ENCODE measurements at regions not wholly inside any gene's neighbourhood (a gene's known extent, or its start where the extent isn't known, plus 50 kb on each side); places are given as distances from the start of the nearest gene placed in this dataset.

DNA sequence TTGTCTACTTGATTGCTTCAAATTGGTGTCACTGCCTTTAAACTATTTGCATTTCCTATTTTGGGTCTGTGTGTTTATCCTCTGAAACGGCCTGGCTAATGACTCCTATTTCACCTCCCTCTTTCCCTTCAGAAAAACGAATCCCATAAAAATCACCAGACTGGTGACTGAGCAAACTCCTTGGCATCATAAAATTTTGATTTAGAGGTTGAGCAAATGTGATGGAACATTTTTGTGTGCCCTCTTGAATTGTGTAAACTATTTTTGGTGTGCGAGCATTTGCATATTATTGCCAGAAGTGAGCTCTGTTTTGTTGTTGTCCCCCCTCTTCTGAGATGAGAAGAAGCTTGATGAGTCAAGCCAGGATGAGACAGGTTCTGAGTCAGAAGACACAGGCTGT, 316.1 kb downstream of the AJAP1 start:
- no peak for TF ChIP-seq POLR2A (IDR thresholded peaks at IDR 0.05)
- TF ChIP-seq CTCF (IDR thresholded peaks at IDR 0.05): no peak
